Muscle of leg (tissue), 3 donors: ENCODE measurements at regions not wholly inside any gene's neighbourhood (a gene's known extent, or its start where the extent isn't known, plus 50 kb on each side); places are given as distances from the start of the nearest gene placed in this dataset.

ENCODE experiments used
- DNase-seq: peaks from one replicate; pipeline ENCODE4 v3.0.0; 2013
- H3K27ac ChIP-seq: one replicate; pipeline ENCODE4 v1.5.1; 2013; ENCODE audit warnings: mild to moderate bottlenecking, low read length, control low read depth
- H3K27me3 ChIP-seq: one replicate; pipeline ENCODE4 v1.6.1; 2013; ENCODE audit warnings: low read length; ENCODE audit not compliant: control insufficient read depth, insufficient read depth
- H3K36me3 ChIP-seq: one replicate; pipeline ENCODE4 v1.6.1; 2013; ENCODE audit warnings: low read length; ENCODE audit not compliant: control insufficient read depth, insufficient read depth
- H3K4me1 ChIP-seq: one replicate; pipeline ENCODE4 v1.6.1; 2013; ENCODE audit warnings: low read length; ENCODE audit not compliant: control insufficient read depth, insufficient read depth
- H3K4me3 ChIP-seq: one replicate; pipeline ENCODE4 v1.5.1; 2013; ENCODE audit warnings: low read length, control low read depth
- H3K9me3 ChIP-seq: replicated peaks from 2 replicates; pipeline ENCODE4 v1.6.1; 2013; ENCODE audit warnings: low read depth, low read length; ENCODE audit not compliant: control insufficient read depth
- WGBS: methylation state at CpG from one replicate; pipeline ENCODE4 v1.1.5; 2013; ENCODE audit warnings: missing lambda C conversion rate; ENCODE audit not compliant: insufficient coverage; 5-methylcytosine and 5-hydroxymethylcytosine counted together

GRCh38 chr3:44070841-44071546 is 170.7 kb upstream of the TOPAZ1 start:
- H3K4me3 ChIP-seq: no peak overlapping the region
- no peaks in the 10 kb centered on the region for H3K36me3 ChIP-seq
- peaks cover 7% of the 10 kb centered on the region for H3K27me3 ChIP-seq
- no peaks in the 10 kb centered on the region for H3K9me3 ChIP-seq
- H3K4me1 ChIP-seq: no peaks in the 10 kb centered on the region
- no peak overlapping the region for H3K27ac ChIP-seq
- DNase-seq: no peak
- WGBS: 80% methylated on average over 1 of the region's 8 CpGs

- H3K27me3 ChIP-seq: peaks cover 9% of the 10 kb centered on the region
- H3K36me3 ChIP-seq: no peaks in the 10 kb centered on the region
- no peaks in the 10 kb centered on the region for H3K4me1 ChIP-seq
- no peak overlapping the region for H3K4me3 ChIP-seq
- 76% methylated on average over 8 of the region's 11 CpGs for WGBS
- no peak for DNase-seq
- no peak overlapping the region for H3K27ac ChIP-seq
- no peaks in the 10 kb centered on the region for H3K9me3 ChIP-seq
Observed at GRCh38 chr3:44072601-44073540, 168.8 kb upstream of the TOPAZ1 start.

GRCh38 chr3:44074181-44074580 is 167.5 kb upstream of the TOPAZ1 start:
- Histone ChIP-seq H3K9me3 (no peaks in the 10 kb centered on the region), H3K4me1 (no peaks in the 10 kb centered on the region), H3K27ac (no peak overlapping the region), H3K4me3 (no peak overlapping the region), H3K27me3 (peaks cover 9% of the 10 kb centered on the region), H3K36me3 (no peaks in the 10 kb centered on the region)
- DNase-seq: no peak
- WGBS: 72% methylated on average over 3 of the region's 3 CpGs

GRCh38 chr3:44076221-44076829 is 165.4 kb upstream of the TOPAZ1 start:
- DNase-seq: no peak
- Histone ChIP-seq H3K36me3 (no peaks in the 10 kb centered on the region), H3K27me3 (peaks cover 13% of the 10 kb centered on the region), H3K4me1 (no peaks in the 10 kb centered on the region), H3K4me3 (no peak overlapping the region), H3K27ac (no peak overlapping the region), H3K9me3 (no peaks in the 10 kb centered on the region)
- WGBS: 60% methylated on average over 5 of the region's 7 CpGs

GRCh38 chr3:44077267-44077666 is 164.4 kb upstream of the TOPAZ1 start:
- peak; percentile 5 for DNase-seq
- 60% methylated on average over 2 of the region's 5 CpGs for WGBS

GRCh38 chr3:44078863-44079262 is 162.8 kb upstream of the TOPAZ1 start:
- no peak for DNase-seq
- 73% methylated on average over 2 of the region's 7 CpGs for WGBS

More at GRCh38 chr3:44077267-44077666, 164.4 kb upstream of the TOPAZ1 start:
- Histone ChIP-seq H3K9me3 (no peaks in the 10 kb centered on the region), H3K27ac (no peak overlapping the region), H3K4me1 (no peaks in the 10 kb centered on the region), H3K36me3 (no peaks in the 10 kb centered on the region), H3K4me3 (no peak overlapping the region), H3K27me3 (peaks cover 13% of the 10 kb centered on the region)

GRCh38 chr3:44079916-44080315 is 161.8 kb upstream of the TOPAZ1 start:
- H3K36me3 ChIP-seq: no peaks in the 10 kb centered on the region
- 77% methylated on average over 1 of the region's 1 CpG for WGBS
- DNase-seq: no peak
- no peak overlapping the region for H3K4me3 ChIP-seq
- H3K4me1 ChIP-seq: no peaks in the 10 kb centered on the region
- no peaks in the 10 kb centered on the region for H3K9me3 ChIP-seq
- peaks cover 11% of the 10 kb centered on the region for H3K27me3 ChIP-seq
- H3K27ac ChIP-seq: no peak overlapping the region

More at GRCh38 chr3:44078863-44079262, 162.8 kb upstream of the TOPAZ1 start:
- peaks cover 13% of the 10 kb centered on the region for H3K27me3 ChIP-seq
- no peaks in the 10 kb centered on the region for H3K9me3 ChIP-seq
- H3K27ac ChIP-seq: no peak overlapping the region
- H3K4me3 ChIP-seq: no peak overlapping the region
- H3K36me3 ChIP-seq: no peaks in the 10 kb centered on the region
- H3K4me1 ChIP-seq: no peaks in the 10 kb centered on the region

- Histone ChIP-seq H3K4me3 (no peak overlapping the region), H3K27me3 (peaks cover 9% of the 10 kb centered on the region), H3K4me1 (no peaks in the 10 kb centered on the region), H3K36me3 (no peaks in the 10 kb centered on the region), H3K9me3 (no peaks in the 10 kb centered on the region), H3K27ac (no peak overlapping the region)
- WGBS: 36% methylated on average over 7 of the region's 11 CpGs
- no peak for DNase-seq
Observed at GRCh38 chr3:44080474-44081072, 161.1 kb upstream of the TOPAZ1 start.

GRCh38 chr3:44090036-44090435 is 151.7 kb upstream of the TOPAZ1 start:
- no peak for DNase-seq
- no peak overlapping the region for H3K27ac ChIP-seq

GRCh38 chr3:44092497-44092896 is 149.2 kb upstream of the TOPAZ1 start:
- no peak overlapping the region for H3K4me3 ChIP-seq
- WGBS: 78% methylated on average over 2 of the region's 3 CpGs
- H3K4me1 ChIP-seq: no peaks in the 10 kb centered on the region
- no peak overlapping the region for H3K27ac ChIP-seq
- DNase-seq: no peak
- H3K9me3 ChIP-seq: no peaks in the 10 kb centered on the region
- H3K36me3 ChIP-seq: no peaks in the 10 kb centered on the region
- no peaks in the 10 kb centered on the region for H3K27me3 ChIP-seq

More at GRCh38 chr3:44090036-44090435, 151.7 kb upstream of the TOPAZ1 start:
- Histone ChIP-seq H3K27me3 (no peaks in the 10 kb centered on the region), H3K9me3 (no peaks in the 10 kb centered on the region), H3K4me1 (no peaks in the 10 kb centered on the region), H3K36me3 (no peaks in the 10 kb centered on the region), H3K4me3 (no peak overlapping the region)
- WGBS: no CpG with 5 or more reads among the region's 2 CpGs
